HG02678 (cell line): ENCODE measurements at regions not wholly inside any gene's neighbourhood (a gene's known extent, or its start where the extent isn't known, plus 50 kb on each side); places are given as distances from the start of the nearest gene placed in this dataset.
"Not testable (repeated sequence)": the region's sequence is repeated elsewhere in the genome, so short reads cannot be mapped to it uniquely, and the experiment has no call there.

ENCODE experiments used
- ATAC-seq: cut with Tn5 transposase; IDR thresholded peaks from one replicate; pipeline ENCODE4 v1.9.1; 2021; ENCODE audit warnings: mild to moderate bottlenecking, moderate library complexity; ENCODE audit not compliant: unreplicated experiment

DNA sequence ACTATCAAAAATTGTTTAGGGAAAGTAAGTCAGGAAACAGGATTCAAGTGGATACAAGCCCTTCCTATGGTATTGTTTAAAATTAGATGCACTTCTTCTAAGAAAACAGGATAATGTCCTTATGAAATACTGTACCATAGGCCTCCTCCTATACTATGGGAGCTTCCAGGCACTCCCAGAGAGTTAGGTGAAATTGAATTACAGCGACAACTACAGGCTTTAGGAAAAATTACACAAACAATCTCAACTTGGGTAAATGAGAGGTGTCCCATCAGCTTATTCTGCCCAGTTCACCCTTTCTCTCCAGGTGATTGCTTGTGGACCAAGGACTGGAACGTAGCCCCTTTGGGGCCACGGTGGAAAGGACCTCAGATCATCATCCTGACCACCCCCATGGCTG is 528.7 kb upstream of the TSPY4 start:
- no peak for ATAC-seq

DNA sequence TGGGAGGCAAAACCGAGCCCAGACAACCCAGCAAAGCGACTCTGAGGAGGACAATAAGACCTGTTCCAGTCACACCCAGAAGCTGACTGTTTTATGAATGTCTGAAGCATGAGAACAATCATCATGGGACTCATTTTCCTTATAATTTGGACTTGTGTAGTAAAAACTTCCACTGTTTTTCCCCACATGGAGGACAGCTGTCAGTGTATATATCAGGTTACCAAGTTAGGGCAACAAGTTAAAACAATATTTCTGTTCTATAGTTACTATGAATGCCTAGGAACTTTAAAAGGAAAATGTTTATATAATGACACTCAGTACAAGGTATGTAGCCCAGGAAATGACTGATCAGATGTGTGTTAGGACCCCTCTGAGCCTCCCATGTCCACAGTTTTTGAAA is 528.2 kb upstream of the TSPY4 start:
- no peak for ATAC-seq

DNA sequence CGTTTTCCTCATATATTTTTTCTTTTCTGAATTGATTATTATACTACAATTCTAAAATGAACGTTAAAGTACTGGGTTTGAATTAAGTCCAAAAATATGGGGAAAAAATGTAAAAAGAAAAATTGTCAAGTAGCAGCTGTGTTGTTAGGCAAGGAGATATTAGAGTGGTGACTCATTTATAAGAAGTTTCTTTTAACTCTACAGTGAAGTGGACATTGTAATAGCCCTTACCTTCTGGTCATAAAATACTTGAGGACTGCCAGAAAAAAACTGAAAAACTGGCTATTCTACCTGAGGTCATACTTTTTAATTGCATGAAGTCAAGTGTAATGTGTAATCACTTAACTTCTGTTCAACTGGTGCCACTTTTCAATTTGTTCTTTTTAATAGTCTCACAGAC is 523.1 kb upstream of the TSPY4 start:
- ATAC-seq = no peak

DNA sequence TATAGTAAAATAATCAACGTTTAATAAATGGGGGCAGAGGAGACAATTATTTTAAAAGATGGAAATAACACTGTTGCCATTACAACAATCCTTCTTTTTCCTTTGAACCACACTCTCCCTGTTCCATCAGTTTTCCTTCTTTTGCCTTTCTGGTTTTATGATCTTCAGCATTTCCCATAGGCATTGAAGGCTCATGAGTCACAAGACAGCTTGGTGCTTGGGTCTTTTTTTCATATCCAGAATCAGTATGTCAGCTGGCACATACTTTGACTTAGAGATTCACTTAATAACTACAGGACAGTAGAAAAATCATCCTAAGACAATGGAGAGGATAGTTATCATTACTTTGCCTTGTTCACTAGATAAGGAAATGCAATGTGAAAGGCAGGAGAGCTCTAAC is 521.6 kb upstream of the TSPY4 start:
- ATAC-seq = no peak

DNA sequence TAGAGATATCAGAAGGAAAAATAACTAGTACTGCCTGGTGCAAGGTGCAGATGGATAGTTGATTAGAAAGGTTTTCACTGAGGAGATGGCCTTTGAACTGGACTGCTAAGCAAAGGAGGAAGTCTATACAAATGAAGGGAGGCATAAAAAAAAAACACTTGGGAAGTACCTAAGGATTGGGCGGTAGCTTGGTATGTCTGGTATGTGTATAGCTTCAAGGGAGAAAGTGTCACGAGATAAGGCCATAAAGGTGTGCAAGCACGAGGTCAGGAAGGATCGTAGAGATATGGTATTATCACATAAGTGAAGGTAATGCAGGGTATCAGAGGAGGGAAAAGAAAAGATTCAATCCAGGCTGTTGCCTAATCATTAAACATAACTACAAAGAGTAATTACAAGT is 517.2 kb upstream of the TSPY4 start:
- no peak for ATAC-seq

DNA sequence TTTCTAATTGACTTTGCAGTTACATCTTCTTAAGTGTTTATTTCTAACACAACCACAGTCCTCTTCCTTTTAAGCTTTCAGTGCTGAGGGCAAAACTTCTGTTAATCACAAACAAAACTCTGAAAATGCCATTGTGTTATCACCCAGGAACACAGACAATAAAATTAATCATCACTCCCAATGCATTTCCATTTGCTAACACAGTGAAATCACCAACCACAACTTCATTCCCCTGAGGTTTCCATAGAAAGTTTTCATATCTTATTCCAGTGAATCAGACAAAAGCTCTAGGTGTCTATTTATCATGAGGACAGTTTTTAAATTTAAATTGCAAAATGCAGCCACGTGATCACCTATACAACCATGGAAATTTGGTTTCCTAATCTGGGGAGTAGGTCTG is 516.2 kb upstream of the TSPY4 start:
- ATAC-seq = no peak

DNA sequence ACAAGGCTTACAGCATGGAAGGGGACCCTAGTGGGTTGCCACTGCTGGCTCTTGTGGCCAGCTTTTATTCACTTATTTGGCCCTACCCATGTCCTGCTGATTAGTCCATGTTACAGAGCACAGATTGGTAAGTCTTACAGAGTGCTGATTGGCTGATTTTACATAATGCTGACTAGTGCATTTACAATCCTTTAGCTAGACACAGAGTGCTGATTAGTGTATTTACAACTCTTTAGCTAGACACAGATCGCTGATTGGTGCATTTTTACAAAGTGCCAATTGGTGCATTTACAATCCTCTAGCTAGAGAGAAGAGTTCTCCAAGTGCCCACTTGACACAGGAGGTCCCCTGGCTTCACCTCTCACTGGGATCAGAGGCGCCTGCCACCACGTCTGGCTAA is 485.0 kb upstream of the TSPY4 start:
- ATAC-seq = no peak

DNA sequence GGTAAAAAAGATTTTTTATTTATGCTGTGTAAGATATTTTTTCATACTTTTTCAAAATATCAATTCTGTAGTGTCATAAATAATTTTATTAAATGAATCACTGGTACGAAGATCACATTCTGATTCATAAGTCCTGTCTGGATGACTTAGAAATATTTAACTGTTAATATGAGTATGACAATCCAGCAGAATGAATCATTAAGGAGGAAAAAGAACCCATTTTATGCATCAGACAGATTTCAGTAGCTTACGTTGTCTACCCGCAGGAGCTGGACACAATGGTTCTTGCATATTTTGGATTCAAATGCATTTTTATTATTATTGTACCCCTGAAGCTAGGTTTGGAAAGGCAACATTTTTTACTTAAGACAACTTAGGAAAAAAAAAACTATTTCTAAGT is 448.9 kb upstream of the TSPY4 start:
- no peak for ATAC-seq

DNA sequence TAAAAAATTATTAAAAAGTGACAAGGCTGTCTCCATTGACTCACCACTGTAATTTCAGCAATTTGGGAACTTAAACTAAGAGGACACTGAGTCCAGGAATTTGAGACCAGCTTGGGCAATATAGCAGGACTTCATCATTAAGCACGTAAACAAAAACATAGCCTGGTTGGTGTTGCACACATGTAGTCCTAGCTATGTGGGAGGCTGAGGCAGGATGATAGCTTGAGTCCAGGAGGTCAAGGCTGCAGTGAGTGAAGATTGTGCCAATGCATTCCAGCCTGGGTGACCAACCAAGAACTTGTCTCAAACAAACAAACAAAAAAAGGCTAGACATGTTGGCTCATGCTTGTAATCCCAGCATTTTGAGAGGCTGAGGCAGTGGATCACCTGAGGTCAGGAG is 439.4 kb upstream of the TSPY4 start:
- no peak for ATAC-seq

DNA sequence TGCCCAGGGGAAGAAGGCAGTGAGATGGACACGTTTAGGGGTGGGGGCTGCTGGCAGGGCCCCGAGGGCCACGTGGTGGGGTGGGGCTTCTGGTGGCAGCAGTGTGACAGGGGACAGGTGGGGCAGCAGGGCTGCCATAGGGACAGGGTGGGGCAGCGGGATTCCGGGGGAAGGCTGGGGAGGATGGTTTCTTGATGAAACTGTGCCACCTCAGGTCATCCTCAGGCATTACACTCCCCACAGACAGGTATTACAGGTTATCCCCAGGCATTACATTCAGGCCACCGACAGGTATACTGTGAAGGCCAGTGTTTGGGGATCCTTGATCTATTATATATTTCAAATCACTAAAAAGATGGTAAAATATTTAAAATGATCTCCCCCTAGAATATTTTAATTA is 432.1 kb upstream of the TSPY4 start:
- no peak for ATAC-seq

DNA sequence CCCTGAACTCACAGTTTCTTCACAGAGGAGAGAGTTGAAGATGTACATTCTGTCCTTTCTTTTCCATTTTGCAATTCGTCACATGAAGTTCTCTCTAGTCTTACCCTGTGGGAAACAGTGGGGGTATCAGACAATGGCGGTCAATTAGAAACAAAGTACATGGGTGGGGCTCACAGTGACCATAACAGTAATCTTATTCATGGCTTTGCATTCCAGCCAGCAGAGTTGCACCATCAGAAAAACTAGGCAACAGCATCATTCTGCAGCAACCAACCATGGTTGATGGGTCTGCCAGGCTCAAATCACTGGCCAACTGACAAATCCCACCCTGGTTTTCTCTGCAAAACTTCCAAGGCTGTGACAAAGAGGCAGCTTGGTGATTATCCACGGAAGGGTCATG is 414.7 kb upstream of the TSPY4 start:
- ATAC-seq = not testable (repeated sequence)
